SHP77 (cell line): ENCODE measurements at regions not wholly inside any gene's neighbourhood (a gene's known extent, or its start where the extent isn't known, plus 50 kb on each side); places are given as distances from the start of the nearest gene placed in this dataset.
A peak's percentile ranks its signal among the peaks of the same experiment; 100 is the strongest.

Source experiments
- DNase-seq, 2 experiments: peaks; one replicate each; lab custom pipeline; 2025; lab: John Stamatoyannopoulos, UW

- no peak for DNase-seq
Measured at GRCh38 chr7:109930049-109930448, 1160.9 kb upstream of the LRRN3 start.

GRCh38 chr7:109939207-109939606, 1151.7 kb upstream of the LRRN3 start:
- DNase-seq: no peak

GRCh38 chr7:109945820-109946518, 1145.0 kb upstream of the LRRN3 start:
- DNase-seq: no peak

- DNase-seq: no peak
Measured at GRCh38 chr7:109950256-109950655, 1140.7 kb upstream of the LRRN3 start.

GRCh38 chr7:109950821-109951564, 1139.9 kb upstream of the LRRN3 start:
- no peak for DNase-seq

- no peak for DNase-seq
Measured at GRCh38 chr7:109951565-109951928, 1139.4 kb upstream of the LRRN3 start.

GRCh38 chr7:109955986-109956385, 1134.9 kb upstream of the LRRN3 start:
- no peak for DNase-seq

GRCh38 chr7:109956916-109957315, 1134.0 kb upstream of the LRRN3 start:
- DNase-seq: no peak

- DNase-seq: no peak
Measured at GRCh38 chr7:109963741-109964140, 1127.2 kb upstream of the LRRN3 start.

- no peak for DNase-seq
Measured at GRCh38 chr7:109964780-109965179, 1126.1 kb upstream of the LRRN3 start.

GRCh38 chr7:109967406-109967805, 1123.5 kb upstream of the LRRN3 start:
- DNase-seq: no peak

- DNase-seq: no peak
Measured at GRCh38 chr7:109983618-109984017, 1107.3 kb upstream of the LRRN3 start.

- no peak for DNase-seq
Measured at GRCh38 chr7:109984729-109985128, 1106.2 kb upstream of the LRRN3 start.

GRCh38 chr7:109986701-109987100, 1104.2 kb upstream of the LRRN3 start:
- DNase-seq: no peak

GRCh38 chr7:109996411-109996810, 1094.5 kb upstream of the LRRN3 start:
- no peak for DNase-seq

GRCh38 chr7:109996927-109997326, 1094.0 kb upstream of the LRRN3 start:
- no peak for DNase-seq

- no peak for DNase-seq
Measured at GRCh38 chr7:109997837-109998236, 1093.1 kb upstream of the LRRN3 start.

- DNase-seq: no peak
Measured at GRCh38 chr7:110001254-110001938, 1089.5 kb upstream of the LRRN3 start.

GRCh38 chr7:110003827-110004226, 1087.1 kb upstream of the LRRN3 start:
- no peak for DNase-seq

GRCh38 chr7:110007320-110008063, 1083.4 kb upstream of the LRRN3 start:
- no peak for DNase-seq

- peak in 1 of 2 experiments; percentile 9 for DNase-seq
Measured at GRCh38 chr7:110010359-110010758, 1080.6 kb upstream of the LRRN3 start.

- no peak for DNase-seq
Measured at GRCh38 chr7:110017405-110017804, 1073.5 kb upstream of the LRRN3 start.
